Left kidney (tissue), 1 donor: ENCODE measurements at regions not wholly inside any gene's neighbourhood (a gene's known extent, or its start where the extent isn't known, plus 50 kb on each side); places are given as distances from the start of the nearest gene placed in this dataset.
"Not testable (repeated sequence)": the region's sequence is repeated elsewhere in the genome, so short reads cannot be mapped to it uniquely, and the experiment has no call there.

Source experiments
- DNase-seq: peaks from one replicate; pipeline ENCODE4 v3.0.0-alpha.2; 2013

DNA sequence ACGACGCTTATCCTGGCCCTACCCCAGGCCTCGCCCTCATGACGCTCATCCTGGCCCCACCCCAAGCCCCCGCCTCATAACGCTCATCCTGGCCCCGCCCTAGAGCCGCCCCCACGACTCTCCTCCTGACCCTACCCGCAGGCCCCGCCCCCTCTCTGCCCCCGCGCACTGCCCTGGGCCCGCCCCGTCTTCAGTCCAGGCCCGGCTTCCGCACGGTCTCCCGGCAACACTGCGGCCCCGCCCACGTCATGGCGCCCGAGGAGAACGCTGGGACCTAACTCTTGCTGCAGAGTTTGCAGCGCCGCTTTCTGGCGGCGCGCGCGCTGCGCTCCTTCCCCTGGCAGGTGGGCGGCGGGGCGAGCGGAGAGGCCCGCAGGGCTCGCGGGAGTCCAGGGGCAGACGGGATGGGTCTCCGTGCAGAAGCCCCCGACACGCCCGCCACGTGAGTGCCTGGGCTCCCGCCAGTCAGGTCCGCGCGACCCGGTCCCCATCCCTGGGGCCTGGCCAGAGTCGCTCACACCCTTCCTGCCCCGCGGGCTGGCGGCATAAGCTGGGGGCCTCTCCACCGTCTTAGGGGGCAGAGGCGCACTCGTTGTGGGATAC is 52.5 kb upstream of the ROPN1B start:
- peak; percentile 92 for DNase-seq

DNA sequence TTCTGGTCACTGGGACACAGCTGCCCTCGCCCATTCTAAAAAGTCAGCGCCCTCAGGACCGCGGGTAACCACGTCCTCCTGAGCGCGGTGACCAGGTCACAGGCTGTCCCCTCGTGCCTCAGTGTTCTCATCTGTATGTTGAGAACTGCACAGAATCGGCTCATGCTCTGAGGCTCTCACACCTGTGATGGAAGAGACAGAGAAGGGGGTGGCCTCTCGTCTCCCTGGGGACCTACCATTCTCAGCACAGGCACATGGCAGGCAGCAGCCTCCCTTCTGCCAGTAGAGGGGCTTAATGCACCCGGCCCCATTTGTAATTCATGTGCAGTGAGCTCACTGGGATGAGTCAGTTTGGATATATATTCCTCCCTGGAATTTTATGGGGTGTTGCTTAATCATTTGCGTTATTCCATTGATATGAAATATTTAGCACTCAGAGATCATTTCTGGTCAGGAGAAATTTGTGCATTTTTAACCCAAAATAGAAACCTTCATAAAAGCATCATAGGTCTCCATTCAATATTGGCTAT is 51.9 kb upstream of the ROPN1B start:
- not testable (repeated sequence) for DNase-seq

DNA sequence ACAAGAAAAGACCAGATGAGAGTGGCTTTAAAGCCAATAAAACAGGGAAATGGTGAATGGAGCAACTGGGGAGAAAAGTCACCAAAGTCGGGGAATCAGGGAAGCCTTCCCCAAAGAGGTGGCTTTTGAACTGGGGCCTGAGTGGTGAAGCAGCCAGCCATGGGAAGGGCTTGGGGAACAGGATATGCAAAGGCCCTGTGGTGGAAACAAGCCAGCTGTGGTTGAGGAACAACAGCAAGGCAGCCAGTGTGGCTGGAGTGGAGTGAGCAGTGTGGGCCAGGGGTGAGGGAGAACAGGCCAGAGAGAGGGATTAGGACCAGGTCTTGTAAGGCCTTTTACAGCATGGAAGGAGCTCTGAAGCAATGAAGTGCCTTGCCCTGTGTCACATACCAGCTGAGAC is 51.0 kb upstream of the ROPN1B start:
- DNase-seq = not testable (repeated sequence)

DNA sequence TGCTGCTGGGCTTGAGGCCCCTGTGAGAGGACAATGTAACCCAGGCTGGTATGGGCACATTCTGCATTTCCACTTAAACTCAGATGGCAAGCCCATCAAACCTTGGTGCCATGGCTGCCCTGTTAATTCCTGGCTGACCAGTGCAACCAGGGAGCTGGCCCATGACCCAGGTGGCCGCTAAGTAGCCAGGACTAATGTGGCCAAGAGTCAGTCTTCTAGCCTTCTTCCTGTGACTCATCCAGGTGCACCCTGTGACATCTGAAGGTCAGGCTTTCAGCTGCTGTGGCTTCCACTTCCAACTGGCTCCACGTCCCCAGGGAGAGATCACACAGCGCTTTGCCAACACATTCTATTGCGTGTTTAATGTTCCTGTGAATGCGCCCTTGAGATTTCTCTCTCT is 50.5 kb upstream of the ROPN1B start:
- DNase-seq = not testable (repeated sequence)

DNA sequence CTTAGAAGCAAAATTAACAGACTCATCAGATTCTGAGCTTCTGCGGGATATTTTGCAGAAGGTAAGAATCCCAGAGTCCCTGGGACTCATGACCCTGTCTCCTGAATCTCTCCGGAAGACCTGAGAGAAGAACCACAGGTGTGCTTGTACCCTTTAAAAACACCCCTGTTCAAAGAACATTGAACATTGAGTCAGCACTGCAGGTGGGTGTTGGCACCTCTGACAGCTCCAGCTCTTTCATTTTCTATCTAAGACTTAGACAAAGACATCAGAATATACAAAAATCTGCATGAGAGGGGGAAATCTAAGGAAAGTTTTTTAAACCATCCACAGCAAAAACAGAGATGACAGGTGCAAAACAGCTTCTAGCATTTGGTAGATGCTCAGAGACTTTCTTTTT is 50.1 kb upstream of the ROPN1B start:
- not testable (repeated sequence) for DNase-seq
